Astrocyte (in vitro differentiated cells and primary cell): ENCODE measurements at regions not wholly inside any gene's neighbourhood (a gene's known extent, or its start where the extent isn't known, plus 50 kb on each side); places are given as distances from the start of the nearest gene placed in this dataset.

Experiments used
- CTCF ChIP-seq: IDR thresholded peaks from 2 replicates; pipeline ENCODE4 v1.5.1; 2011; ENCODE audit warnings: low read depth, mild to moderate bottlenecking, inconsistent platforms, low read length, moderate library complexity; ENCODE audit not compliant: insufficient read depth
- EZH2 ChIP-seq: IDR thresholded peaks from 2 replicates; pipeline ENCODE4 v1.6.1; 2012; ENCODE audit warnings: mild to moderate bottlenecking, low read length, inconsistent platforms; ENCODE audit not compliant: insufficient read depth

GRCh38 chr11:95531116-95531515, 258.5 kb downstream of the FAM76B start:
- TF ChIP-seq CTCF (no peak), EZH2 (no peak)
